ENCODE measurements at regions not wholly inside any gene's neighbourhood (a gene's known extent, or its start where the extent isn't known, plus 50 kb on each side); places are given as distances from the start of the nearest gene placed in this dataset.

DNA sequence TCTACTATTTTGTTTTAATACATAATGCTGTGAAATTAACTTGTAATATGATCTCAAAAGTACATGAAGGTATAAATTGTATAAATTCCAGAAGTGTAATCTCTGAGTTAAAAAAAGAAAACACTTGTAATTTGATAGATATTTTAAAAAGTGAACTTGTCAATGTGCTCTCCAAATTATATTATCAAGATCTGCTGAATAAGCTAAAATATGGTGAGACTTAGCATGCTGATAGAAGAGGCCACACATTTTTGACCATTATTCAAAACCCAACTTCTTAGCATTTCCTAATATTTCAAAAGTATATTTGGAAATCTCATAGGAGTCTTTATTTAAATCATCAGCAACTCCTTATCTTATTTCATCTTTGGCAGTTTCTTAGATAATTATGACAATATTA lies 657.1 kb upstream of the BOD1L1 start:
- H3K36me3 ChIP-seq (ENCODE audit: control insufficient read depth in 2 of 2, extremely low read depth in 1 of 2, insufficient read depth in 2 of 2, low read length in 2 of 2) = no peaks in the 10 kb centered on the region
- dilution Hi-C loops (cut with MboI; ENCODE audit: extremely low pct_ligation_motif_present, low sequenced_read_pairs) = no loop called here
- no peak for TF ChIP-seq EZH2 (IDR thresholded peaks at IDR 0.05; ENCODE audit: low read length)
- no peak for TF ChIP-seq CTCF (optimal IDR thresholded peaks at IDR 0.05 in 1 of 3, IDR thresholded peaks at IDR 0.05 in 1 of 3, conservative IDR thresholded peaks at IDR 0.05 in 1 of 3; ENCODE audit: extremely low read depth in 1 of 3, insufficient read depth in 2 of 3, low read length in 3 of 3)
- H3K9me3 ChIP-seq (ENCODE audit: control insufficient read depth, low read depth, low read length) = no peaks in the 10 kb centered on the region
- H3K27ac ChIP-seq (ENCODE audit: control insufficient read depth, insufficient read depth, low read length) = no peak overlapping the region
- H3K79me2 ChIP-seq (ENCODE audit: control insufficient read depth, insufficient read depth, low read length) = no peaks in the 10 kb centered on the region
- no peak overlapping the region for H3K9ac ChIP-seq (ENCODE audit: control insufficient read depth, extremely low read depth, insufficient read depth, low read length)
- H3K27me3 ChIP-seq (ENCODE audit: control insufficient read depth, extremely low read depth, insufficient read depth, low read length) = no peaks in the 10 kb centered on the region
- no peaks in the 10 kb centered on the region for H4K20me1 ChIP-seq (ENCODE audit: control insufficient read depth, extremely low read depth, insufficient read depth, low read length)
- no peaks in the 10 kb centered on the region for H3K9me1 ChIP-seq (ENCODE audit: control insufficient read depth, extremely low read depth, insufficient read depth, low read length)
- H3K4me1 ChIP-seq (ENCODE audit: control insufficient read depth, extremely low read depth, insufficient read depth, low read length) = peaks cover 7% of the 10 kb centered on the region
- H2AFZ ChIP-seq (ENCODE audit: control insufficient read depth, low read length) = no peak overlapping the region
- FAIRE-seq = no peak
- no peak overlapping the region for H3K4me2 ChIP-seq (ENCODE audit: control insufficient read depth, extremely low read depth, insufficient read depth, low read depth, low read length)
- no peak overlapping the region for H3K4me3 ChIP-seq (ENCODE audit: control insufficient read depth in 2 of 3, extremely low read depth in 1 of 3, insufficient read depth in 2 of 3, low read depth in 1 of 3, low read length in 3 of 3)
- no peak for DNase-seq (ENCODE audit: low read depth, low spot score)

- Histone ChIP-seq H2AFZ (ENCODE audit: control insufficient read depth, low read length) (peak overlapping the region; percentile 67), H3K4me3 (ENCODE audit: control insufficient read depth in 2 of 3, extremely low read depth in 1 of 3, insufficient read depth in 2 of 3, low read depth in 1 of 3, low read length in 3 of 3) (peak overlapping the region in 2 of 3 experiments; percentile 10 to 41), H3K9ac (ENCODE audit: control insufficient read depth, extremely low read depth, insufficient read depth, low read length) (peak overlapping the region; percentile 40), H3K4me2 (ENCODE audit: control insufficient read depth, extremely low read depth, insufficient read depth, low read depth, low read length) (peak overlapping the region; percentile 69), H3K27me3 (ENCODE audit: control insufficient read depth, extremely low read depth, insufficient read depth, low read length) (no peaks in the 10 kb centered on the region), H3K9me3 (ENCODE audit: control insufficient read depth, low read depth, low read length) (no peaks in the 10 kb centered on the region), H3K9me1 (ENCODE audit: control insufficient read depth, extremely low read depth, insufficient read depth, low read length) (no peaks in the 10 kb centered on the region), H3K36me3 (ENCODE audit: control insufficient read depth in 2 of 2, extremely low read depth in 1 of 2, insufficient read depth in 2 of 2, low read length in 2 of 2) (no peaks in the 10 kb centered on the region), H4K20me1 (ENCODE audit: control insufficient read depth, extremely low read depth, insufficient read depth, low read length) (no peaks in the 10 kb centered on the region), H3K4me1 (ENCODE audit: control insufficient read depth, extremely low read depth, insufficient read depth, low read length) (peaks cover 16% of the 10 kb centered on the region), H3K79me2 (ENCODE audit: control insufficient read depth, insufficient read depth, low read length) (no peaks in the 10 kb centered on the region), H3K27ac (ENCODE audit: control insufficient read depth, insufficient read depth, low read length) (peak overlapping the region; percentile 80)
- DNase-seq (ENCODE audit: low read depth, low spot score) (no peak), FAIRE-seq (no peak)
- dilution Hi-C loops (cut with MboI; ENCODE audit: extremely low pct_ligation_motif_present, low sequenced_read_pairs) = no loop called here
- TF ChIP-seq CTCF (optimal IDR thresholded peaks at IDR 0.05 in 1 of 3, IDR thresholded peaks at IDR 0.05 in 1 of 3, conservative IDR thresholded peaks at IDR 0.05 in 1 of 3; ENCODE audit: extremely low read depth in 1 of 3, insufficient read depth in 2 of 3, low read length in 3 of 3) (no peak), EZH2 (IDR thresholded peaks at IDR 0.05; ENCODE audit: low read length) (no peak)
Observed at GRCh38 chr4:14289708-14290107, 662.2 kb upstream of the BOD1L1 start.
